ENCODE measurements at regions not wholly inside any gene's neighbourhood (a gene's known extent, or its start where the extent isn't known, plus 50 kb on each side); places are given as distances from the start of the nearest gene placed in this dataset.
"Not testable (repeated sequence)": the region's sequence is repeated elsewhere in the genome, so short reads cannot be mapped to it uniquely, and the experiment has no call there.

GRCh38 chr1:178643349-178643748, 81.7 kb upstream of the RALGPS2 start:
- DNase-seq (ENCODE audit: low spot score): no peak

DNA sequence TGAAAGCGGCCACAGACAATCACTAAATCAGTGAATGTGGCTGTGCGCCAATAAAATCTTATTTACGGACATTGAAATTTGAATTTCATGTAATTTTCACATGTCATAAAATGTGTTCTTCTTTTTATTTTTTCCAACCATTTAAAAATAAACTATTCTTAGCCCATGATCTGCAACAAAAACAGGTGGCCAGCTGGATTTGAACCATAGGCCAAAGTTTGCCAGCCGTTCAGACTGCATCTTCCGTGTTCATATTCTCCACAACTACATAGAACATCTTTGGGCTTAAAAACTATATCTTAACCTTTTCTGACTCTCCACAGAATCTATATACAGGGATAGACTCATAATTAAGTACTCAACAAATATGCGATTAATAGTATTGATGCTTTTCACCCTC, 81.2 kb upstream of the RALGPS2 start:
- DNase-seq (ENCODE audit: low spot score): no peak

DNA sequence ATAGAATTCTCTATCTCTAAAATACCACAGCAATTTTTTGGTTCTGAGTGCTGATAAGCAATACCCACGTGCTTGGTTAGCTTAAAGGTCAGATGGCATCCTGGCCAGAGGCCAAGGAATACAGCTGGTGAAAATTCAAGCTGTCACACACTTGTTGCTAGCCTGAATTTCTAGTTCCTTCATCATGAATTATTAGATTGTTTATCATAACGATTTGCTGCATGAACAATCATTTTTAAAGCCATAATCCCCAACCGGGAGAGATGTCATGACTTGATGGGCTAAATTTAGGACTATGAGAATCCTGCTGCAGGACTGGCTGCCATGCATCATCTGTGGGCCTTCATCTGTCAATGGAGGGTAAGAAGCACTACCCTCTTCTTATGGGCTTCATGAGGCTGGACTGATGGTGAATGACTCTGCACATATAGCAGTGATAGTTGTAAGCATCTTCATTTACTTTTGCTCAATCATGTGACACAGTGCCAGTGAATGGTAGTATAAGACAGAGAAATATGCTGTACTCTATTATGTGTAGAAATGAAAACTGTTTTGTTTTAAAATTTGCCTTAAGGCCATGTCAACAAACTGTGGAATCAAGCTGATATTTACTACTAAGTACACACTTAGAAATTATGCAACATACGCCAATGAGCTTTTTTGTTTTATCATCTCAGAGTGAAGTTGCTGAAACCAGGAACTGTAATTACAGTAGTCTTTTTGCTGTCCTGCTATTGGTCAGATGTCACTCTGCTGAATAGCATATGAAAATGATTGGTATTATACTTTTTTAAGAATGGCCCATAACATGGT, 80.5 kb upstream of the RALGPS2 start:
- no peak for DNase-seq (ENCODE audit: low spot score)

- no peak for DNase-seq (ENCODE audit: low spot score)
These were observed 79.8 kb upstream of the RALGPS2 start for GRCh38 chr1:178645157-178645807.

DNA sequence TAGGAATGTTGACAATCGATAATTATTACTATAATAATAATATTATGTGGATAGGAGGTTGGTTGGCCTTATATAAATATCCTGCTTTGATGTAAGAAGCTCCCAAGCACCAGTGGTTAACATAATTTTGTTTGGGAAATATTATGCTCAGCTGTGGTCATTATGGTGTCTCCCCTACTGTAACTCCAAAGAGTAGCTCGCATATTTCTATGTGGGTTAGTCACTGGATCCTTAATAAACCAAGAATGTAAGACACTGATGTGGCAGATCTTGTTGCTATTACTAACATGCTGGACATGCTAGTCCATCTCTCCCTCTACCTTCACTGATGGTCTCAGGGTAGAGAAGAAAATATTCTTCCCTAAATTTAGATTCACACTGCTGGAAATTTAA, 79.2 kb upstream of the RALGPS2 start:
- peak; percentile 14 for DNase-seq (ENCODE audit: low spot score)

DNA sequence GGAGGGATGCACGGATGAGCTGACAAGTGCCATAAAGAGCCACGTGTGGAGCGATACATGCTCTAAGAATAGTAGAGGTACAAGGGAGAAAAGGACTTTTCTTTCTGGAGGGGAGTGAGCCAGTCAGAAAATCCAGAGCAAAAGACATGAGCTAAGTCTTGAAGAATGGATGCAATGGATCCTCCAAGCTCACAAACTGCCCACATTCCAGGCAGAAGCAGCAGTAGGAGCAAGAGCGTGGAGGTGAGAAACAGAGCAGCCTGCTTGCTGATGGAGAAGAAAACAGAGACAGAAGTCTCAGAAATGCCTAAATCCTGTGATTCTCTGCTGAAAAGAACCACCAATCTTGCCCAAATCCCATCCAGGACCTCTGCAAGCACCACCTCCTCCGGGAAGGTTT, 78.2 kb upstream of the RALGPS2 start:
- DNase-seq (ENCODE audit: low spot score): no peak

DNA sequence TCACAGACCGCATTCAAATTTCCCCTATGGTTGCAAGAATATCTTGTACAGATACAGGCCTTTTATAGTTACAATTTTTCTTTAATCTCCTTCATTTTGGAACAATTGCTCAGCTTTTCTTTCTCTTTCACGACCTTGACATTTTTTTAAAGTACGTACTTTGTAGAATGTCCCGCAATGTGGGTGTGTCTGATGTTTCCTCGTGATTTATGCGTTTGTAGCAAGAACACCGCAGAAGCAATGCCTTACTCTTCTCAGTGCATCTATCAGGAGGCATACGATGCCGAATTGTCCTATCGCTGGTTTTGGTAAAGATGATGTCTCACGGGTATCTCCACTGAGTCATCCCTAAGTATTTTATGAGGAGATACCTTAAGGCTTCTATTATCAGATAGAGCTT, 76.9 kb upstream of the RALGPS2 start:
- no peak for DNase-seq (ENCODE audit: low spot score)

GRCh38 chr1:178649582-178650350, 75.3 kb upstream of the RALGPS2 start:
- DNase-seq (ENCODE audit: low spot score): no peak

GRCh38 chr1:178650934-178651511, 74.0 kb upstream of the RALGPS2 start:
- peak; percentile 14 for DNase-seq (ENCODE audit: low spot score)

DNA sequence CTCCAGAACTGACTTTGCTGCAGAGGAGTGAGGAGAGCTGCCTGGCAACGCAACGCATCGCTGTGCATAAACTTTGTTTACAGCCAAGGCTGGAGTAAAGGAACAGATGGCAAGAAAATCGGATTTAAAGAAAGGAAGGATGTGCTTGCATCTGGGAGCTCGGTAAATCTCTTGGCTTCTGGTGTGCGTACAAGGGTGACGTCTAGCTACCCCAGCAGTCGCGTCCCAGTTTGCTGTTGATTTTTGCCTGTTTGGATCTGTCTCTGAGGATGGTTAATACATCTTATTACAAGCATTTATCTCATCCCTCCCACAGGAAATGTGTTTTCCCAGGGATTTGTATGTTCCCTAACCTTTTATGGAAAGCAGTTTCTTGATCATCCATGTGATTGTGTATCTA, 73.3 kb upstream of the RALGPS2 start:
- DNase-seq (ENCODE audit: low spot score): no peak

- DNase-seq (ENCODE audit: low spot score): peak; percentile 70
These were observed 72.2 kb upstream of the RALGPS2 start for GRCh38 chr1:178652506-178653490.

DNA sequence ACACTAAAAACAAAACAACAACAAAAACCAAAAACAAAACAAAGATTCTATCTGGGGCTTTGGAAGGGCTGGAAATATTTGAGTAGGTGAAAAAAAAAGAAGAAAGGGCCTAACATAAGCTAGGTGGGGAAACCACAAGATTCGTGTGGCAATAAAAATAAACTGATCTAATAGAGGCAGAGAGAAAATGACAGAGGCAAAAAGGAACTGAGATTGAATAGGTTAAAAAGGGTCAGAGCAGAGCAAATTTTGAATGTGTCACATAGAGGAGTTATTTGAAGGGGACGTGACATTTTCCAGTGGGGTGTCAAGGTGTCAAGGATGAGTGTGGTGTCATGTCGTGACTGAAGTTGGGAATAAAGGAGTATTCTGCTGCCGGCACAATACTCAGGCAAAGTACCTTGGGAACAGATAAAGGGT, 65.2 kb upstream of the RALGPS2 start:
- DNase-seq (ENCODE audit: low spot score): no peak

DNA sequence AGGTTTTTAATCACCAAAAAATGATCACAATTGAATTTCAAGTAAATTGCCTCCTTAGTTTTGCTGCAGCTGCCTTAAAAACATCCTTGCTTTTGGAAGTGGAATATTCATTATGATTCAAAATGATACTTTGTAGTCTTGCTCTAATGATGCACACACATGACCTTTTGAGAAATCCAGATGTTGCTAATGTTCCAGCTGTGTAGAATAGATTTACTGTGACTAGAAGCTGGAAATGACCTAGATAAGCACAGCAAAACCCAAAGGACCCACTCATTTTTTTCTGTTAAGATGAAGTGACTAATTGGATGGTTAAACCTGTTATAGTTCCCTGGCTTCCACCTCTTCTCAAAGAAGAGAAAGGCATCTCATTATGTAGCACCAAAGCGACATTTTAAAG, 64.6 kb upstream of the RALGPS2 start:
- DNase-seq (ENCODE audit: low spot score): no peak

DNA sequence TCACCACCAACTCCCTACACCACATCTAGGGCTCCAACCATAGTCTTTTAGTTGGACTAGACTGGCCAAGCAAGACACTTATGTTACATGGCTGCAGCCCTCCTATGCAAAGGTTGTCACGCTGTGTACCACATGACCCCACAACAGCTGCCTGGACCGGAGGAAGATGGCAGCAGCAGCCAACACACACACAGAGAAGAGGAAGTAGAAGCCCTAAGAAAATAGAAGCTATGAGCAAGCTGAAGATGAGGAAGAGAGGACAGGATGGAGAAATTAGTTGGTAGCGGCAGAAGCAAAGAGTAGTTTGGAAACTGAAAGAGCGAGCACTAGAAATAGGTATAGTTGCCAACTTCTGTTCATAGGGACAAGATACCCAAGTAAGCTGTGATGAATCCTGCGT, 60.8 kb upstream of the RALGPS2 start:
- no peak for DNase-seq (ENCODE audit: low spot score)

GRCh38 chr1:178665579-178665978, 59.5 kb upstream of the RALGPS2 start:
- no peak for DNase-seq (ENCODE audit: low spot score)

GRCh38 chr1:178666891-178667290, 58.2 kb upstream of the RALGPS2 start:
- not testable (repeated sequence) for DNase-seq (ENCODE audit: low spot score)

DNA sequence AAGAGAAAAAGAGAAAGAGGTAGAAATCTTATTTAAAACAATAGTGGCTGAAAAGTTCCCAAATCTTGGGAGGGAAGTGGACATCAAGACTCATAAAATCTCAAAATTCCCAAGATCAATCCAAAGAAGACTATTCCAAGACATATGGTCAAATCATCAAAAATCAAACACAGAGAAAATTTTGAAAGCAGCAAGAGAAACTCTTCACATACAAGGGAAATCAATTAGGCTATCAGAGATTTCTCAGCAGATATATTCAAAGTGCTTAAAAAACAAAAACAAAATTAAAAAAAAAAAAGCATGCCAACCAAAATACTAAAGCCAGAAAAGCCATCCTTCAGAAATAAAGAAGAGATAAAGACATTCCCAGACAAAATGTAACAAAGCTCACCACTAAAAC, 52.6 kb upstream of the RALGPS2 start:
- DNase-seq (ENCODE audit: low spot score): no peak

- DNase-seq (ENCODE audit: low spot score): not testable (repeated sequence)
These were observed 50.5 kb upstream of the RALGPS2 start for GRCh38 chr1:178674559-178674958.

Data from RKO (cell line).